ENCODE measurements at regions not wholly inside any gene's neighbourhood (a gene's known extent, or its start where the extent isn't known, plus 50 kb on each side); places are given as distances from the start of the nearest gene placed in this dataset.

GRCh38 chr21:35198982-35199732 is 150.1 kb upstream of the RUNX1 start:
- no peak overlapping the region for H3K4me3 ChIP-seq
- no peak for ATAC-seq (ENCODE audit: low FRiP score in 2 of 2)
- TF ChIP-seq CTCF (IDR thresholded peaks at IDR 0.05) (no peak), EP300 (IDR thresholded peaks at IDR 0.05) (no peak), POLR2A (IDR thresholded peaks at IDR 0.05) (no peak), POLR2AphosphoS5 (IDR thresholded peaks at IDR 0.05) (no peak)
- H3K27me3 ChIP-seq: no peaks in the 10 kb centered on the region
- H3K27ac ChIP-seq: no peak overlapping the region
- no peaks in the 10 kb centered on the region for H3K9me3 ChIP-seq
- no peaks in the 10 kb centered on the region for H3K4me1 ChIP-seq
- peak in 1 of 2 donors; percentile 6 for DNase-seq
- H3K36me3 ChIP-seq: no peaks in the 10 kb centered on the region
- WGBS, 2 donors: 84 to 89% methylated on average over 6 of the region's 6 CpGs

DNA sequence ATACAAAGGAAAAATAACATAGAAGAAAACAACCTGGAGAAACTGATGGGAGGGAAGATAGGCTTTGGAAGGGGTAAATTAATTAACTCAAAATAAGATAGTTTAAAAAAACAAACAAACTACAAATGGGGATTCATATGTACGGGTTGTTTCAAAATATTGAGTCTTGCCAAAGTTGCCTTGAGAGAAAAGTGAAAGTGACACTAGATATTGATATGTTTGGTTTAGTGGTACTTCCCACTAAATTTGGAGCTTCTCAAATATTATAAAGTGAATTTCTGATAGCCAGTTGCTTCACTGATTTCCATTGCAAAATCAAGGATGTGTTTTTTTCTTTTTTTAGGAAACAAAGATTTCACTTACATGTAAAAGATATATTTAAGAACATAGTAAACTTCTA is 149.5 kb upstream of the RUNX1 start:
- ATAC-seq (ENCODE audit: low FRiP score in 2 of 2) (no peak), DNase-seq (no peak)
- Histone ChIP-seq H3K27ac (no peak overlapping the region), H3K27me3 (no peaks in the 10 kb centered on the region), H3K4me3 (no peak overlapping the region), H3K4me1 (no peaks in the 10 kb centered on the region), H3K36me3 (no peaks in the 10 kb centered on the region), H3K9me3 (no peaks in the 10 kb centered on the region)
- no peak for TF ChIP-seq EP300 (IDR thresholded peaks at IDR 0.05)
- no peak for TF ChIP-seq POLR2A (IDR thresholded peaks at IDR 0.05)
- no peak for TF ChIP-seq POLR2AphosphoS5 (IDR thresholded peaks at IDR 0.05)
- TF ChIP-seq CTCF (IDR thresholded peaks at IDR 0.05): no peak
- 18 to 49% methylated on average over 1 of the region's 1 CpG for WGBS, 2 donors

- WGBS, 2 donors: 47 to 54% methylated on average over 3 of the region's 3 CpGs
- TF ChIP-seq POLR2A (IDR thresholded peaks at IDR 0.05) (no peak), POLR2AphosphoS5 (IDR thresholded peaks at IDR 0.05) (no peak), EP300 (IDR thresholded peaks at IDR 0.05) (no peak), CTCF (IDR thresholded peaks at IDR 0.05) (no peak)
- Histone ChIP-seq H3K9me3 (no peaks in the 10 kb centered on the region), H3K27ac (no peak overlapping the region), H3K27me3 (no peaks in the 10 kb centered on the region), H3K36me3 (no peaks in the 10 kb centered on the region), H3K4me3 (no peak overlapping the region), H3K4me1 (no peaks in the 10 kb centered on the region)
- peak in 1 of 2 donors; percentile 91 for ATAC-seq (ENCODE audit: low FRiP score in 2 of 2)
- DNase-seq: no peak
These were observed 148.9 kb upstream of the RUNX1 start for GRCh38 chr21:35197992-35198431.

- 89 to 95% methylated on average over 4 of the region's 4 CpGs for WGBS, 2 donors
These were observed 148.1 kb upstream of the RUNX1 start for GRCh38 chr21:35197191-35197590.

More at GRCh38 chr21:35197191-35197590, 148.1 kb upstream of the RUNX1 start:
- no peak for ATAC-seq (ENCODE audit: low FRiP score in 2 of 2)
- no peak for DNase-seq
- no peak for TF ChIP-seq CTCF (IDR thresholded peaks at IDR 0.05)
- TF ChIP-seq EP300 (IDR thresholded peaks at IDR 0.05): no peak
- no peak for TF ChIP-seq POLR2AphosphoS5 (IDR thresholded peaks at IDR 0.05)
- no peak for TF ChIP-seq POLR2A (IDR thresholded peaks at IDR 0.05)
- no peaks in the 10 kb centered on the region for H3K27me3 ChIP-seq
- H3K4me1 ChIP-seq: no peaks in the 10 kb centered on the region
- no peaks in the 10 kb centered on the region for H3K36me3 ChIP-seq
- no peaks in the 10 kb centered on the region for H3K9me3 ChIP-seq
- H3K4me3 ChIP-seq: no peak overlapping the region
- no peak overlapping the region for H3K27ac ChIP-seq

Data from upper lobe of left lung (tissue), 6 donors.